ENCODE measurements at regions not wholly inside any gene's neighbourhood (a gene's known extent, or its start where the extent isn't known, plus 50 kb on each side); places are given as distances from the start of the nearest gene placed in this dataset.

GRCh38 chr7:38025815-38026214 lies 105.4 kb downstream of the EPDR1 start:
- Histone ChIP-seq H4K91ac (ENCODE audit: low read length) (no peak overlapping the region), H2AFZ (ENCODE audit: low read depth, low read length) (no peak overlapping the region), H3K9ac (ENCODE audit: low read length) (no peak overlapping the region), H2BK5ac (ENCODE audit: low read depth, low read length, poor library complexity, severe bottlenecking) (no peak overlapping the region), H3K36me3 (ENCODE audit: control insufficient read depth in 1 of 2, insufficient read depth in 2 of 2, low read depth in 1 of 2, low read length in 2 of 2) (no peaks in the 10 kb centered on the region), H3K9me3 (ENCODE audit: control insufficient read depth, low read length) (no peaks in the 10 kb centered on the region), H2BK15ac (ENCODE audit: low read depth, poor library complexity, severe bottlenecking) (no peak overlapping the region), H3K79me1 (replicated peaks; ENCODE audit: low read length, poor library complexity, severe bottlenecking) (no peaks in the 10 kb centered on the region), H3K18ac (ENCODE audit: low read depth in 1 of 2, low read length in 2 of 2) (no peak overlapping the region), H3K14ac (ENCODE audit: low read length in 2 of 2) (no peak overlapping the region), H3K4me2 (ENCODE audit: low read length, poor library complexity, severe bottlenecking) (no peak overlapping the region), H2AK5ac (ENCODE audit: low read length, severe bottlenecking) (no peak overlapping the region), H3K23ac (ENCODE audit: low read length in 2 of 2) (no peak overlapping the region), H3K4ac (ENCODE audit: low read depth in 1 of 2, low read length in 2 of 2) (no peak overlapping the region), H3K27ac (ENCODE audit: low read length, poor library complexity, severe bottlenecking) (no peak overlapping the region), H3K4me1 (ENCODE audit: control insufficient read depth, insufficient read depth, low read depth, low read length) (no peaks in the 10 kb centered on the region), H2BK120ac (ENCODE audit: low read depth, low read length) (no peak overlapping the region), H3K27me3 (ENCODE audit: control insufficient read depth in 1 of 2, insufficient read depth in 1 of 2, low read length in 2 of 2) (no peaks in the 10 kb centered on the region), H3K4me3 (ENCODE audit: insufficient read depth in 1 of 2, low read depth in 1 of 2, low read length in 2 of 2) (no peak overlapping the region), H2BK12ac (ENCODE audit: low read length in 2 of 2) (no peak overlapping the region), H4K8ac (ENCODE audit: low read length) (no peak overlapping the region)
- no peak for DNase-seq
- WGBS: no CpG with 5 or more reads among the region's 1 CpG

GRCh38 chr7:38027884-38028455 lies 107.5 kb downstream of the EPDR1 start:
- Histone ChIP-seq H3K4me1 (ENCODE audit: control insufficient read depth, insufficient read depth, low read depth, low read length) (no peaks in the 10 kb centered on the region), H3K18ac (ENCODE audit: low read depth in 1 of 2, low read length in 2 of 2) (no peak overlapping the region), H2AFZ (ENCODE audit: low read depth, low read length) (no peak overlapping the region), H3K4me2 (ENCODE audit: low read length, poor library complexity, severe bottlenecking) (no peak overlapping the region), H3K23ac (ENCODE audit: low read length in 2 of 2) (no peak overlapping the region), H4K91ac (ENCODE audit: low read length) (no peak overlapping the region), H2BK5ac (ENCODE audit: low read depth, low read length, poor library complexity, severe bottlenecking) (no peak overlapping the region), H3K79me1 (replicated peaks; ENCODE audit: low read length, poor library complexity, severe bottlenecking) (no peaks in the 10 kb centered on the region), H3K27ac (ENCODE audit: low read length, poor library complexity, severe bottlenecking) (no peak overlapping the region), H3K36me3 (ENCODE audit: control insufficient read depth in 1 of 2, insufficient read depth in 2 of 2, low read depth in 1 of 2, low read length in 2 of 2) (no peaks in the 10 kb centered on the region), H3K27me3 (ENCODE audit: control insufficient read depth in 1 of 2, insufficient read depth in 1 of 2, low read length in 2 of 2) (no peaks in the 10 kb centered on the region), H2BK15ac (ENCODE audit: low read depth, poor library complexity, severe bottlenecking) (no peak overlapping the region), H3K9ac (ENCODE audit: low read length) (no peak overlapping the region), H2AK5ac (ENCODE audit: low read length, severe bottlenecking) (no peak overlapping the region), H3K9me3 (ENCODE audit: control insufficient read depth, low read length) (no peaks in the 10 kb centered on the region), H3K4me3 (ENCODE audit: insufficient read depth in 1 of 2, low read depth in 1 of 2, low read length in 2 of 2) (no peak overlapping the region), H3K14ac (ENCODE audit: low read length in 2 of 2) (no peak overlapping the region), H3K4ac (ENCODE audit: low read depth in 1 of 2, low read length in 2 of 2) (no peak overlapping the region), H2BK120ac (ENCODE audit: low read depth, low read length) (no peak overlapping the region), H4K8ac (ENCODE audit: low read length) (no peak overlapping the region), H2BK12ac (ENCODE audit: low read length in 2 of 2) (no peak overlapping the region)
- 46% methylated on average over 3 of the region's 4 CpGs for WGBS
- no peak for DNase-seq

DNA sequence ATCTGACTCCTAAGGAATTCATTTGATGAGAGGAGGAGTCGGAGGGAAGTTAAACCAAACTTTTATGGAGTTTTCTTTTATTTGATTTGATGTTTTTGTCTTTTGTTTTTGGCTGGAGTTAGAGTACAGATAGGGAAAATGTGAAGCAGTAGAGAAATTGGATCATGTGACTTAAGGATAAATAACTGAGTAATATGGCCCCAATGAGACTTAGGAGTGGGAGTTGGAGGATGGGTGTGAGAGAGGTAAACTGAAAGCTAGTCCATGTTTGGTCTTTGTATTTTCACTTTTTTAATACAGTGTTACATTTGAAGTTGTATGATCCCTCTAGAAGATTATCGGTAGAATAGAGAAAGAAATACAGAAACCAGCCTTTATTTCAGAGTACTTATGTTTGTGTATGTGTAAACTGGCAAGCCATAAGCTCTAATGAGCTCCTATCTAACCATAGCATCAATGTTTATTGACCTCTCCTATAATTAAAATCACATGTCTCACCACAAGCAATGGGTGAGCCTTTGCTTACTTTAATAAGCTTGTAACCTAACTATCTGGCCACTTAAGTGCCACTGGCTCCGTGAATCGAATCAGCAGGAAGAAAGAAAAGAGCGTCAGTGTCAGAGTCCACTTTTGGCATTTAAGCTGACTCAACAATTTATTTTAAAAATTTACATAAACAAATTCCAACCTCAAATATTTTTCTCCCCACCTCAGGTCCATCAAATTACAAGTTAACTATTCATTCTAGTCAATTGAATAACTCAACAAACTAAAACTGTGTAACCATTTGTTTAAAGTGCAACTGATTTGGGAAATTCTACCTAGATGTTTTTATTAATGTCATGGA lies 113.8 kb downstream of the EPDR1 start:
- Histone ChIP-seq H3K4me1 (ENCODE audit: control insufficient read depth, insufficient read depth, low read depth, low read length) (no peaks in the 10 kb centered on the region), H3K18ac (ENCODE audit: low read depth in 1 of 2, low read length in 2 of 2) (no peak overlapping the region), H3K79me1 (replicated peaks; ENCODE audit: low read length, poor library complexity, severe bottlenecking) (no peaks in the 10 kb centered on the region), H2BK120ac (ENCODE audit: low read depth, low read length) (no peak overlapping the region), H3K23ac (ENCODE audit: low read length in 2 of 2) (no peak overlapping the region), H3K36me3 (ENCODE audit: control insufficient read depth in 1 of 2, insufficient read depth in 2 of 2, low read depth in 1 of 2, low read length in 2 of 2) (no peaks in the 10 kb centered on the region), H3K4ac (ENCODE audit: low read depth in 1 of 2, low read length in 2 of 2) (no peak overlapping the region), H2AK5ac (ENCODE audit: low read length, severe bottlenecking) (no peak overlapping the region), H3K4me3 (ENCODE audit: insufficient read depth in 1 of 2, low read depth in 1 of 2, low read length in 2 of 2) (no peak overlapping the region), H2BK15ac (ENCODE audit: low read depth, poor library complexity, severe bottlenecking) (no peak overlapping the region), H3K9me3 (ENCODE audit: control insufficient read depth, low read length) (peaks cover 3% of the 10 kb centered on the region), H2BK12ac (ENCODE audit: low read length in 2 of 2) (no peak overlapping the region), H3K9ac (ENCODE audit: low read length) (no peak overlapping the region), H3K27me3 (ENCODE audit: control insufficient read depth in 1 of 2, insufficient read depth in 1 of 2, low read length in 2 of 2) (no peaks in the 10 kb centered on the region), H3K27ac (ENCODE audit: low read length, poor library complexity, severe bottlenecking) (no peak overlapping the region), H2BK5ac (ENCODE audit: low read depth, low read length, poor library complexity, severe bottlenecking) (no peak overlapping the region), H4K91ac (ENCODE audit: low read length) (no peak overlapping the region), H3K4me2 (ENCODE audit: low read length, poor library complexity, severe bottlenecking) (no peak overlapping the region), H3K14ac (ENCODE audit: low read length in 2 of 2) (no peak overlapping the region), H2AFZ (ENCODE audit: low read depth, low read length) (no peak overlapping the region), H4K8ac (ENCODE audit: low read length) (no peak overlapping the region)
- WGBS: 47% methylated on average over 4 of the region's 5 CpGs
- no peak for DNase-seq

DNA sequence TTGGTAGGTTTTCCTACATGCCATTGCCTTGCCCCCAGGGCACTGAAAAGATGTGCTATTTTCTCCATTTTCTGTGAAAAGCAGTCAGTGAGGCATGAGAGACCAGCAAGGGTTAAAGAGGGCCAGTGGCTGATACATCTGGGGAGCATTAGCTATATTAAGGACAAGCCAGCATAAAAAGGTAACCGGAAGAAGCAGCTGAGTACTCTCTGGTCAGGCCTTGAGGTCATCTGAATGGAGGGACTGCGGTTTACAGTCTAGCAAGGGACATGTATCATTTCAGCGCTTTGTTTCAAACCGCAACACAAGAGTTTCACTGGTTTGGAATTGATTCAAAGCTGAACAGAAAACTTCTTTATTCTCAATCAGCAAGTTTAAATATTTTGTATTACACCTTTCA lies 120.4 kb downstream of the EPDR1 start:
- Histone ChIP-seq H3K4me3 (ENCODE audit: insufficient read depth in 1 of 2, low read depth in 1 of 2, low read length in 2 of 2) (no peak overlapping the region), H3K14ac (ENCODE audit: low read length in 2 of 2) (no peak overlapping the region), H3K9me3 (ENCODE audit: control insufficient read depth, low read length) (peaks cover 3% of the 10 kb centered on the region), H2BK5ac (ENCODE audit: low read depth, low read length, poor library complexity, severe bottlenecking) (no peak overlapping the region), H3K9ac (ENCODE audit: low read length) (no peak overlapping the region), H3K79me1 (replicated peaks; ENCODE audit: low read length, poor library complexity, severe bottlenecking) (no peaks in the 10 kb centered on the region), H2AK5ac (ENCODE audit: low read length, severe bottlenecking) (no peak overlapping the region), H4K91ac (ENCODE audit: low read length) (no peak overlapping the region), H2BK120ac (ENCODE audit: low read depth, low read length) (no peak overlapping the region), H3K27ac (ENCODE audit: low read length, poor library complexity, severe bottlenecking) (no peak overlapping the region), H2AFZ (ENCODE audit: low read depth, low read length) (no peak overlapping the region), H3K27me3 (ENCODE audit: control insufficient read depth in 1 of 2, insufficient read depth in 1 of 2, low read length in 2 of 2) (no peaks in the 10 kb centered on the region), H3K23ac (ENCODE audit: low read length in 2 of 2) (no peak overlapping the region), H3K36me3 (ENCODE audit: control insufficient read depth in 1 of 2, insufficient read depth in 2 of 2, low read depth in 1 of 2, low read length in 2 of 2) (no peaks in the 10 kb centered on the region), H4K8ac (ENCODE audit: low read length) (no peak overlapping the region), H3K18ac (ENCODE audit: low read depth in 1 of 2, low read length in 2 of 2) (no peak overlapping the region), H3K4ac (ENCODE audit: low read depth in 1 of 2, low read length in 2 of 2) (no peak overlapping the region), H3K4me1 (ENCODE audit: control insufficient read depth, insufficient read depth, low read depth, low read length) (no peaks in the 10 kb centered on the region), H3K4me2 (ENCODE audit: low read length, poor library complexity, severe bottlenecking) (no peak overlapping the region), H2BK12ac (ENCODE audit: low read length in 2 of 2) (no peak overlapping the region), H2BK15ac (ENCODE audit: low read depth, poor library complexity, severe bottlenecking) (no peak overlapping the region)
- WGBS: 75% methylated on average over 2 of the region's 4 CpGs
- DNase-seq: no peak

Data from mesenchymal stem cell (in vitro differentiated cells and primary cell).